ENCODE measurements at regions not wholly inside any gene's neighbourhood (a gene's known extent, or its start where the extent isn't known, plus 50 kb on each side); places are given as distances from the start of the nearest gene placed in this dataset.

- peak; percentile 69 for TF ChIP-seq CTCF (IDR thresholded peaks at IDR 0.05; ENCODE audit: low read depth, low read length, missing control alignments)
- DNase-seq (ENCODE audit: extremely low read depth, low read depth) = no peak
- no peak overlapping the region for H3K4me3 ChIP-seq (replicated peaks; ENCODE audit: low read depth, low read length)
These were observed 120.0 kb downstream of the SETD4 start for GRCh38 chr21:35940074-35940927.

- H3K4me3 ChIP-seq (replicated peaks; ENCODE audit: low read depth, low read length) = no peak overlapping the region
- no peak for TF ChIP-seq CTCF (IDR thresholded peaks at IDR 0.05; ENCODE audit: low read depth, low read length, missing control alignments)
- no peak for DNase-seq (ENCODE audit: extremely low read depth, low read depth)
These were observed 121.9 kb downstream of the SETD4 start for GRCh38 chr21:35938446-35938845.

GRCh38 chr21:35933466-35933865, 126.9 kb downstream of the SETD4 start:
- DNase-seq (ENCODE audit: extremely low read depth, low read depth) = peak; percentile 90
- peak; percentile 45 for TF ChIP-seq CTCF (IDR thresholded peaks at IDR 0.05; ENCODE audit: low read depth, low read length, missing control alignments)
- no peak overlapping the region for H3K4me3 ChIP-seq (replicated peaks; ENCODE audit: low read depth, low read length)

DNA sequence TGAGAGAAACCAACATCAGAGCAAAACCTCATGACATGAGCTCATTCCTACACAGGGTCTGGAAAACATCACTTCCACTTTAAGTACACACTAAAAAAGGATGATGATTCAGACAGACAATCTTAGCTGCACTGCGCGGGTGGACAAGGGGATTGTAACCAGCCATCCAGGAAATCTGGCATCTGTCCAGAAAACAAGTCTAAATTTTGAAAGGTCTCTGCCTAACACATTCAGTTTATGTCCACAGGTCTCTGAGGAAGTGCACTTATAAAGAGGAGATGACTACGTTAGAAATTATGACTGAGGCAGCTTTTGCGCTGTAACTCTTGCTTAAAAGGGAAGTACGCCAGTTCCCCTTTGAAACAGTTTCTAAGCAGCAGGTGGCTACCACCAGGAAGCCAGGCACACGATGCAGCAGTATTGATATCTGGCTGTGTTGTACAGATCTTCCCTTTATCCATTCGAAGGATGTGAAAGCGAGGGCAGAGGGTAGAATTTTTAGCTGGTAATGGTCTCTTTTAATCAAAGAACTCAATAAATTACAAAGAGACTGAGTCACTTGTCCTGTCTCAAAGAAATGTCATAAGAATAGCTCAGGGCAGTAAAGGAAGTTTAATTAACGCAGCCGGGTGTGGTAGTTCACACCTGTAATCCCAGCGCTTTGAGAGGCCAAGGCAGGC, 128.0 kb downstream of the SETD4 start:
- H3K4me3 ChIP-seq (replicated peaks; ENCODE audit: low read depth, low read length) = no peak overlapping the region
- no peak for TF ChIP-seq CTCF (IDR thresholded peaks at IDR 0.05; ENCODE audit: low read depth, low read length, missing control alignments)
- peak; percentile 96 for DNase-seq (ENCODE audit: extremely low read depth, low read depth)

DNA sequence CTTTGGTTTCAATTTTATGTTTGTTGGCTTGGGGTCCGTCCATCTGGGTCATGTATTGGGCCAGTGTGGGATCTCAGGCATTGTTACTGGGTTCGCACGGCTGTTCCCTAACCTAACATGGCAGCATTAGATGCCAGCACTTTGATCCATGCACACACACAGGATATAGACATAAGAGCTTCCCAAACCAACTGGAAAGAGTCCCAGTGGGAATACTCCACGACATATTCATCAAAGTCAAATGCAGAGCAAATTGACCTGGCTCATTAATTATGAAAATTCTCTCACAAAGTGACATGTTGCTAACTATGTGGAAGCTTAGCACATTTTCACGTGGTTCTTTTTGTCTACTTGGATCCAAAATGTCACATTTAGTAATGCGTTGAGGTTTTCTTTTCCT, 130.4 kb downstream of the SETD4 start:
- H3K4me3 ChIP-seq (replicated peaks; ENCODE audit: low read depth, low read length) = no peak overlapping the region
- TF ChIP-seq CTCF (IDR thresholded peaks at IDR 0.05; ENCODE audit: low read depth, low read length, missing control alignments) = no peak
- no peak for DNase-seq (ENCODE audit: extremely low read depth, low read depth)

DNA sequence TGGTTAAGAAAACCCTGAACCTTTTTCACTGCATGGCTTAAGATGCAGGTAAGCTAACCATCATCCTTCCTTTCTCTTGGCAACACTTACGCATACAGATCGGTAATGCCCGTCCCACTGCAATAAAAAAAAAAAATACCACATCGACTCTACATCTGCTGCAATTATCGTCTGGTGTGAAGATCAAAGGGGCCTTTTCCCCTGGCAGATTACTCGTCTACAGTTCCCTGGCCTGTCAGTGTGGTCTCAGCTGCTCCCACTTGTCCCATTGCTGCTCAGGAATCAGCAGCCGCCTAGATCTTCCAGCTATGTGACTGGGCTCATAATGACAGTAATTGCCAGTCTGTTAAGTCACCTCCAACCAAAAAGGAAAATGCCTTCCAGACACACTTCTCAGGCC, 133.1 kb downstream of the SETD4 start:
- DNase-seq (ENCODE audit: extremely low read depth, low read depth) = no peak
- H3K4me3 ChIP-seq (replicated peaks; ENCODE audit: low read depth, low read length) = no peak overlapping the region
- no peak for TF ChIP-seq CTCF (IDR thresholded peaks at IDR 0.05; ENCODE audit: low read depth, low read length, missing control alignments)

Measured in HFF-Myc (cell line).